ENCODE measurements at regions not wholly inside any gene's neighbourhood (a gene's known extent, or its start where the extent isn't known, plus 50 kb on each side); places are given as distances from the start of the nearest gene placed in this dataset.

- FAIRE-seq (no peak), DNase-seq (ENCODE audit: insufficient read length) (no peak)
- TF ChIP-seq TAF1 (IDR thresholded peaks at IDR 0.05; ENCODE audit: borderline replicate concordance, low read depth, low read length), result no peak
- TF ChIP-seq POLR2AphosphoS5 (IDR thresholded peaks at IDR 0.05; ENCODE audit: low read depth, low read length), result no peak
- TF ChIP-seq POLR2A (IDR thresholded peaks at IDR 0.05; ENCODE audit: low read depth, low read length), result no peak
Observed at GRCh38 chr16:5377280-5377898, 279.8 kb upstream of the EEF2KMT start.

GRCh38 chr16:5374184-5374583, 276.6 kb upstream of the EEF2KMT start:
- no peak for TF ChIP-seq POLR2A (IDR thresholded peaks at IDR 0.05; ENCODE audit: low read depth, low read length)
- no peak for TF ChIP-seq TAF1 (IDR thresholded peaks at IDR 0.05; ENCODE audit: borderline replicate concordance, low read depth, low read length)
- no peak for TF ChIP-seq POLR2AphosphoS5 (IDR thresholded peaks at IDR 0.05; ENCODE audit: low read depth, low read length)
- FAIRE-seq (no peak), DNase-seq (ENCODE audit: insufficient read length) (no peak)

- TF ChIP-seq POLR2AphosphoS5 (IDR thresholded peaks at IDR 0.05; ENCODE audit: low read depth, low read length) (no peak), POLR2A (IDR thresholded peaks at IDR 0.05; ENCODE audit: low read depth, low read length) (no peak)
- DNase-seq (ENCODE audit: insufficient read length) (no peak), FAIRE-seq (no peak)
Observed at GRCh38 chr16:5367951-5368350, 270.4 kb upstream of the EEF2KMT start.

- FAIRE-seq (no peak), DNase-seq (ENCODE audit: insufficient read length) (no peak)
- TF ChIP-seq POLR2AphosphoS5 (IDR thresholded peaks at IDR 0.05; ENCODE audit: low read depth, low read length) (no peak), TAF1 (IDR thresholded peaks at IDR 0.05; ENCODE audit: borderline replicate concordance, low read depth, low read length) (no peak), POLR2A (IDR thresholded peaks at IDR 0.05; ENCODE audit: low read depth, low read length) (no peak)
Observed at GRCh38 chr16:5366126-5366525, 268.5 kb upstream of the EEF2KMT start.

DNA sequence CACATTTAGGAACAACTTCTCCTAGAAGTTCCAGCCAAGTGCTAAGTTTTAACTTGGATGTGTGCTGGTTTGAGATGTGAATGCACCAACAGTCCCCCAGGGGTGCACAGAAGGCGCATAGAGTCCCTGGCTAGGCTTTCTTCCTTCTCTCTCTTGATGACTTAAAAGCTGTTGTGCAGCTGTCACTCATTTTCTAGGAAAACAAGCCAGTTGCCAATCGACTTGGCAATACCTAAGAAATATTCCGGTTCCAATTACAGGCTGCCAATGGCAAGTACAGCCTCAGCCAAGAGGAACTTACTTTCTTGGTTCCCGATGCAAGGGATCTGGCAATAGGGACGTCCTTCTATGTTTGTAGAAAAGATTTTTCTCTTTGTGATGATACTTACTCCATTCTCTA, 266.6 kb upstream of the EEF2KMT start:
- TF ChIP-seq POLR2A (IDR thresholded peaks at IDR 0.05; ENCODE audit: low read depth, low read length) (no peak), TAF1 (IDR thresholded peaks at IDR 0.05; ENCODE audit: borderline replicate concordance, low read depth, low read length) (no peak)
- FAIRE-seq (no peak), DNase-seq (ENCODE audit: insufficient read length) (no peak)

DNA sequence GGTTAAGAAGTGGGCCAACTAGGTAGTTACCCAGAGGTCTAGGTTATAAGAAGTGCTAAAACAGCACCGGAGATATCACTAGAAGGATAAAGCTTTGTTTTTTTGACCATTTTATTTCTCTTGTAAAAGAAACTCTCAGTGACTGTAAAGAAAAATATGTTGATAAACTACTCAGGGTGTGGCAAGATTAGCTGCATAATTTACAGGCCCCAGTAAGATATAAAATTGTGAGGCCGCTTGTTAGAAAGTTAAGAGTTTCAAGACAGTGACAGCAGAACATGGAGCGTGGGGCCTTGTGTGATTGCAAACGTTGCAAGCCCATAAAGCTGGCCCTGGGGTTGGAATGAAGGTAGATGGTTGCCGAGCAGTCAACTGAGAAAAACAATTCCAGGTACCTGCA, 263.7 kb upstream of the EEF2KMT start:
- TF ChIP-seq TAF1 (IDR thresholded peaks at IDR 0.05; ENCODE audit: borderline replicate concordance, low read depth, low read length) (no peak), POLR2AphosphoS5 (IDR thresholded peaks at IDR 0.05; ENCODE audit: low read depth, low read length) (no peak), POLR2A (IDR thresholded peaks at IDR 0.05; ENCODE audit: low read depth, low read length) (no peak)
- DNase-seq (ENCODE audit: insufficient read length), result no peak
- FAIRE-seq, result no peak

GRCh38 chr16:5354645-5355044, 257.1 kb upstream of the EEF2KMT start:
- TF ChIP-seq TAF1 (IDR thresholded peaks at IDR 0.05; ENCODE audit: borderline replicate concordance, low read depth, low read length), result no peak
- TF ChIP-seq POLR2AphosphoS5 (IDR thresholded peaks at IDR 0.05; ENCODE audit: low read depth, low read length), result no peak
- TF ChIP-seq POLR2A (IDR thresholded peaks at IDR 0.05; ENCODE audit: low read depth, low read length), result no peak
- DNase-seq (ENCODE audit: insufficient read length) (no peak), FAIRE-seq (no peak)

DNA sequence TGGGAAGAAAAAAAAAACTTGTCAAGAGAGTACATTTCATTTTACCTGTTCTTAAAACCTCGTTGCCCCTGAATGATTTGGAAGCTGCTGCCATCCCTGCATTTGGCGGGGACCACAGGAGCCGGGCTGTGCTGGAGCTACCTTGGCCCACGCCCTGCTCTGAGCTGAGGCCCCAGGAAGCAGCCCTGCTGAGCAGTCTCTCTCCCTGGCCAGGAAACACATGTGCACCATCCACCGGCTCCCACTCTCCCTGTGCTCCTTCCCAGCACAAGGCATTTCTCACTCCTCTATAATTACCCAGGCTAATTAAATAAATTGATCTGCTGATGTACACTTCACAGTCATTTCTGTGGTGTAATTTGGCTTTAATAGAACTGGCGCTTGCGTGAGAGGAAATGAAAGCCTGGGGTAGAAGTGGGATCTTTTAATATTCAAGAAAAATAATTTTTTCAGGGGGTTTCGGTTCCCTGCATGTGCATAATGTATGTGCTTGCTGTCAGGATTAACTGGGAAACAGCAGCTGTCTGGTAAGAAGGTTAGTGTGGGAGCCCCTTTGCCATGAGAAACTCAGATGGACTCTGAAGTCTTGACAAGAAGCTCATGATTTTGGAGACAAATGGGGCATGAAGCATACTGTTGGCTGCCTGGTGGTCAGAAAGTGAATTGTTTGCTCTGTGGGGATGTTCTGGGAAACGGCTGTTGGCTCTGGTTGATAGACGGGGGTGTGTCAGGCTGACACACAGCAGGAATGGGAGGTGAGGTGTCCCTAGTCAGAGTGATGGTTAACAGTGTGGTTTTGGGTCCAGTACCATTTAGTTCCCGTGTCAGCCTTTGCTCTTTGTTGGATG, 252.3 kb upstream of the EEF2KMT start:
- TF ChIP-seq POLR2A (IDR thresholded peaks at IDR 0.05; ENCODE audit: low read depth, low read length), result no peak
- TF ChIP-seq POLR2AphosphoS5 (IDR thresholded peaks at IDR 0.05; ENCODE audit: low read depth, low read length), result no peak
- no peak for TF ChIP-seq TAF1 (IDR thresholded peaks at IDR 0.05; ENCODE audit: borderline replicate concordance, low read depth, low read length)
- no peak for FAIRE-seq
- DNase-seq (ENCODE audit: insufficient read length), result no peak

- DNase-seq (ENCODE audit: insufficient read length) (no peak), FAIRE-seq (no peak)
- no peak for TF ChIP-seq TAF1 (IDR thresholded peaks at IDR 0.05; ENCODE audit: borderline replicate concordance, low read depth, low read length)
- TF ChIP-seq POLR2A (IDR thresholded peaks at IDR 0.05; ENCODE audit: low read depth, low read length), result no peak
- no peak for TF ChIP-seq POLR2AphosphoS5 (IDR thresholded peaks at IDR 0.05; ENCODE audit: low read depth, low read length)
Observed at GRCh38 chr16:5349101-5349500, 251.5 kb upstream of the EEF2KMT start.

- DNase-seq (ENCODE audit: insufficient read length) (no peak), FAIRE-seq (no peak)
- TF ChIP-seq POLR2AphosphoS5 (IDR thresholded peaks at IDR 0.05; ENCODE audit: low read depth, low read length) (no peak), POLR2A (IDR thresholded peaks at IDR 0.05; ENCODE audit: low read depth, low read length) (no peak), TAF1 (IDR thresholded peaks at IDR 0.05; ENCODE audit: borderline replicate concordance, low read depth, low read length) (no peak)
Observed at GRCh38 chr16:5347561-5347960, 250.0 kb upstream of the EEF2KMT start.

DNA sequence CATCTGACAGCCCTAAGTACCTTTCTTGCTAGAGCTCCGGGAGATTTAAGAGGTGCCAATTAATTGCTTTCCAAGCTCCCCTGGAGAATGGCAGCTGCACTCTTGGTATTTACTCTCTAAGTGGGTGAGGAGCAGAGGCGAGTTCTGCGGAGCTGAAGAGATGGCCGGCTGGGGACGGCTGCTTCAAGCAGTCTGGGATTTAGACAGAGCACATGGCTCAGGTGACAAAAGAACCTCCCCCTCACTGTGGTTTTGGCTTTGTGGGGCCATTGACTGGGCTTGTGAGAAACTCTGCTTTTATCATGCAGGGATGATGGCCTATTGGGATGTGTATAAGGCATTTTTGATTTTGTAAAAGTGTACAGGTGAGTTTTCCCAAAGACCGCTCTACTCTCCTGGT, 239.3 kb upstream of the EEF2KMT start:
- TF ChIP-seq TAF1 (IDR thresholded peaks at IDR 0.05; ENCODE audit: borderline replicate concordance, low read depth, low read length), result no peak
- TF ChIP-seq POLR2AphosphoS5 (IDR thresholded peaks at IDR 0.05; ENCODE audit: low read depth, low read length), result no peak
- no peak for TF ChIP-seq POLR2A (IDR thresholded peaks at IDR 0.05; ENCODE audit: low read depth, low read length)
- no peak for DNase-seq (ENCODE audit: insufficient read length)
- no peak for FAIRE-seq

DNA sequence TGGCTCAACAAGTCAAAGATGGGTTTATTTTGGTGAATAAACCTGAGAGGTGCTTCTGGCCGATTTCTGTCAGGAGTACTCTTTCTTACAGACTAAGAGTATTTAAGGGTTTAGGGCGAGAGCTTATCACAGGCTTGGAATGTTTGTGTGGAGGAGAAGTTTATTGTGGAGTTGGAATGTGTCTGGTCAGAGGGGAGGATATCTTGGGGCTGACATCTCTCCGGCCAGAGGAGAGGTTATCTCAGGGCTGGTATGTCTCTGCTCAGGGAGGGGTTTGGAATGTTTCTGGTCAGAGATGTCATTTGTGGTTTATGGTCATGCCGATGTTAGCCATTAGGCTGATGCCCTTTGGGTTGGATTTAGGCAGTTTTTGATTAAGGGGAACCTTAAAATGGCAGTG, 236.4 kb upstream of the EEF2KMT start:
- no peak for TF ChIP-seq POLR2A (IDR thresholded peaks at IDR 0.05; ENCODE audit: low read depth, low read length)
- no peak for TF ChIP-seq TAF1 (IDR thresholded peaks at IDR 0.05; ENCODE audit: borderline replicate concordance, low read depth, low read length)
- no peak for TF ChIP-seq POLR2AphosphoS5 (IDR thresholded peaks at IDR 0.05; ENCODE audit: low read depth, low read length)
- no peak for DNase-seq (ENCODE audit: insufficient read length)
- FAIRE-seq, result no peak

Measured in GM12892 (cell line).